MCF 10A (cell line): ENCODE measurements at regions not wholly inside any gene's neighbourhood (a gene's known extent, or its start where the extent isn't known, plus 50 kb on each side); places are given as distances from the start of the nearest gene placed in this dataset.

ENCODE experiments used
- BruUV-seq: library from RNA; stranded (reverse); fragments of 400-500 nt; replicated peaks from 2 replicates; lab custom pipeline; 2021; lab: Mats Ljungman, UMichigan
- CTCF ChIA-PET: fragments of 300-600 bp; sonication (Branson Sonifier 250); formaldehyde crosslinking; extraction: SDS; loops from one replicate; lab custom pipeline; 2021; ENCODE audit warnings: antibody characterized with exemption, inconsistent platforms; lab: Yijun Ruan, JAX
- POLR2A ChIA-PET: fragments of 300-600, 350-650 bp; sonication (Branson Sonifier 250); formaldehyde crosslinking; extraction: SDS; loops from one replicate; lab custom pipeline; 2020; ENCODE audit warnings: antibody characterized with exemption, inconsistent platforms; lab: Yijun Ruan, JAX
- DNase-seq: peaks from one replicate; pipeline ENCODE4 v3.0.0-alpha.2; 2018; ENCODE audit not compliant: unreplicated experiment
- H3K27ac Mint-ChIP-seq: one replicate; pipeline ENCODE4 v1.8.0; 2022; ENCODE audit warnings: mild to moderate bottlenecking, low read depth, mixed read lengths; ENCODE audit not compliant: unreplicated experiment
- H3K27me3 Mint-ChIP-seq: one replicate; pipeline ENCODE4 v1.8.0; 2022; ENCODE audit warnings: mixed read lengths; ENCODE audit not compliant: insufficient read depth, unreplicated experiment
- H3K36me3 Mint-ChIP-seq: one replicate; pipeline ENCODE4 v1.8.0; 2022; ENCODE audit warnings: mild to moderate bottlenecking, moderate library complexity, mixed read lengths; ENCODE audit not compliant: insufficient read depth, unreplicated experiment
- H3K4me1 Mint-ChIP-seq: one replicate; pipeline ENCODE4 v1.8.0; 2022; ENCODE audit warnings: mixed read lengths; ENCODE audit not compliant: insufficient read depth, unreplicated experiment
- H3K4me3 Mint-ChIP-seq: one replicate; pipeline ENCODE4 v1.8.0; 2022; ENCODE audit warnings: mild to moderate bottlenecking, moderate library complexity, mixed read lengths; ENCODE audit not compliant: unreplicated experiment
- H3K9me3 Mint-ChIP-seq: one replicate; pipeline ENCODE4 v1.8.0; 2022; ENCODE audit warnings: mixed read lengths; ENCODE audit not compliant: unreplicated experiment
- CTCF ChIP-seq: fragments of 200-600 bp; IDR thresholded peaks from one replicate; pipeline ENCODE4 v1.8.0; 2022; ENCODE audit warnings: antibody characterized with exemption, mild to moderate bottlenecking; ENCODE audit not compliant: unreplicated experiment
- intact Hi-C: fragments of 100-400 bp; cut with micrococcal nuclease; formaldehyde crosslinking; loops from 2 replicates; pipeline ENCODE4 v1.14.1; 2022

GRCh38 chr1:220441211-220441610 lies 86.7 kb upstream of the MARK1 start:
- no TSS peak for BruUV-seq
- Mint-ChIP-seq H3K9me3 (no peaks in the 10 kb centered on the region), H3K27ac (no peak overlapping the region), H3K36me3 (no peaks in the 10 kb centered on the region), H3K4me1 (peaks cover 8% of the 10 kb centered on the region), H3K4me3 (no peak overlapping the region), H3K27me3 (no peaks in the 10 kb centered on the region)
- ChIA-PET CTCF (interaction anchor here (0.9 kb wide), 1 partner anchor 362 kb away, joined by 6 read pairs; no protein-coding TSS in a partner anchor), POLR2A (interaction anchor here (0.7 to 2.2 kb wide), 3 partner anchors 9 to 853 kb away, joined by 4 to 10 read pairs (median 7); no protein-coding TSS in a partner anchor)
- no peak for TF ChIP-seq CTCF
- intact Hi-C loops: no loop called here
- DNase-seq: peak; percentile 80

- intact Hi-C loops: no loop called here
- TF ChIP-seq CTCF: no peak
- BruUV-seq: no TSS peak
- CTCF ChIA-PET: interaction anchor here (0.6 to 1.7 kb wide), 2 partner anchors 219 to 1614 kb away, joined by 3 to 4 read pairs; no protein-coding TSS in a partner anchor
- DNase-seq: no peak
- Mint-ChIP-seq H3K9me3 (no peaks in the 10 kb centered on the region), H3K27ac (no peak overlapping the region), H3K36me3 (no peaks in the 10 kb centered on the region), H3K27me3 (no peaks in the 10 kb centered on the region), H3K4me3 (no peak overlapping the region), H3K4me1 (peaks cover 8% of the 10 kb centered on the region)
- POLR2A ChIA-PET: interaction anchor here (0.7 to 1.3 kb wide), 2 partner anchors 12 to 64 kb away, joined by 3 to 4 read pairs; no protein-coding TSS in a partner anchor
Measured at GRCh38 chr1:220438741-220439140, 89.2 kb upstream of the MARK1 start.

GRCh38 chr1:220432408-220432807 lies 95.5 kb upstream of the MARK1 start:
- DNase-seq: peak; percentile 59
- no peak for TF ChIP-seq CTCF
- no peaks in the 10 kb centered on the region for H3K36me3 Mint-ChIP-seq
- H3K9me3 Mint-ChIP-seq: no peaks in the 10 kb centered on the region
- CTCF ChIA-PET: interaction anchor here (0.6 to 2.1 kb wide), 7 partner anchors 8 to 1388 kb away, joined by 3 to 12 read pairs (median 3); no protein-coding TSS in a partner anchor
- POLR2A ChIA-PET: interaction anchor here (0.9 to 1.1 kb wide), 2 partner anchors 8 to 71 kb away, joined by 3 read pairs; no protein-coding TSS in a partner anchor
- no peak overlapping the region for H3K4me3 Mint-ChIP-seq
- intact Hi-C loops: no loop called here
- no peaks in the 10 kb centered on the region for H3K27me3 Mint-ChIP-seq
- no peak overlapping the region for H3K27ac Mint-ChIP-seq
- BruUV-seq: no TSS peak
- H3K4me1 Mint-ChIP-seq: peaks cover 16% of the 10 kb centered on the region

GRCh38 chr1:220431554-220432239 lies 96.2 kb upstream of the MARK1 start:
- CTCF ChIA-PET: interaction anchor here (0.7 to 1.3 kb wide), 4 partner anchors 9 to 1389 kb away, joined by 3 read pairs; no protein-coding TSS in a partner anchor
- no peaks in the 10 kb centered on the region for H3K36me3 Mint-ChIP-seq
- no peak for DNase-seq
- TF ChIP-seq CTCF: no peak
- H3K27ac Mint-ChIP-seq: no peak overlapping the region
- POLR2A ChIA-PET: interaction anchor here (1.1 kb wide), 1 partner anchor 72 kb away, joined by 3 read pairs; no protein-coding TSS in a partner anchor
- no peak overlapping the region for H3K4me3 Mint-ChIP-seq
- H3K9me3 Mint-ChIP-seq: no peaks in the 10 kb centered on the region
- H3K27me3 Mint-ChIP-seq: no peaks in the 10 kb centered on the region
- intact Hi-C loops: no loop called here
- H3K4me1 Mint-ChIP-seq: peaks cover 23% of the 10 kb centered on the region
- BruUV-seq: no TSS peak
